Activated CD4-positive, alpha-beta T cell treated with anti-CD3 and anti-CD28 coated beads, Interleukin-2, amount 50 U/mL, for 48 hours (primary cell): ENCODE measurements at regions not wholly inside any gene's neighbourhood (a gene's known extent, or its start where the extent isn't known, plus 50 kb on each side); places are given as distances from the start of the nearest gene placed in this dataset.

ENCODE experiments used
- DNase-seq, 2 experiments: peaks; one replicate each; pipeline ENCODE4 v3.0.0-alpha.2; 2020

- no peak for DNase-seq
These were observed 955.9 kb upstream of the EYS start for GRCh38 chr6:66662721-66663507.

DNA sequence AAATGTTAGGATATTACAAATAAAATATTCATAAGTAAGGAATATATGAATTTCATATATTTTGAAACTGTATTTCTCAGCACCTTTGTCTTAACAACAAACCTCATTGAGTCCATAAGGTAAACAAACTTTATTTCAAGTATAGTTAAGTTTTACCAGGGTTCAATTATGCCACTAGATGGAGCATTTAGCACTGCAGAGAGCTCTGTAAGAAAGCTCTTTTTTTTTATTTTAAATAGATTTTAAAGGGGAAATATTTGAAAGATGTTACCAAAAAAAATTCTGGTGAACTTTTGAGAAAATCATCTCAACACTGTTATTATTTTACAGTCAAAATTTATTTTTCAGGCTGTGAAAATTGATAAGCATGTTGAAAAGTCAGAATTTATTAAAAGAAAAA is 955.2 kb upstream of the EYS start:
- DNase-seq: no peak

GRCh38 chr6:66655420-66655819 is 948.4 kb upstream of the EYS start:
- DNase-seq: no peak

- no peak for DNase-seq
These were observed 931.5 kb upstream of the EYS start for GRCh38 chr6:66638518-66638917.

- no peak for DNase-seq
These were observed 931.1 kb upstream of the EYS start for GRCh38 chr6:66638099-66638498.

DNA sequence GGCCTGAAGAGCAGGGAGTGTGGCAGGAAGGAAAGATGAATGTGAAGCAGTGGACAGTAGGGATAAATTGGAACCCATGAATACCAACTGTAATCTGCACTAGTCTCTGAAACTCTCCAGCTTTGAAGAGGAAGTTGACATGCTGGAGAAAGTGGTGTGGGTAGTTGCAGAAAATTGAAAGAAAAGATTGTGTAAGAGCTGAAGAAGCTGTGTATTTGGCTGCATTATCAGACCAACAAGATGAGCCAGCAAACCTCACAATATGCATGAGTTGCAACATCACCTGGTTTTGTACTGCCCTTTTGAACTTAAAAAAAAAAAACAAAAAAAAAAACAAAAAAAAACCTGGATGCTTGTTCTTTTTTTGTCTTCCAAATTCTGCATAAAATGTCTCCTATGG is 921.9 kb upstream of the EYS start:
- DNase-seq: no peak

GRCh38 chr6:66623050-66623449 is 916.0 kb upstream of the EYS start:
- DNase-seq: no peak

GRCh38 chr6:66605971-66606370 is 898.9 kb upstream of the EYS start:
- DNase-seq: no peak

GRCh38 chr6:66605011-66605410 is 898.0 kb upstream of the EYS start:
- DNase-seq: no peak

DNA sequence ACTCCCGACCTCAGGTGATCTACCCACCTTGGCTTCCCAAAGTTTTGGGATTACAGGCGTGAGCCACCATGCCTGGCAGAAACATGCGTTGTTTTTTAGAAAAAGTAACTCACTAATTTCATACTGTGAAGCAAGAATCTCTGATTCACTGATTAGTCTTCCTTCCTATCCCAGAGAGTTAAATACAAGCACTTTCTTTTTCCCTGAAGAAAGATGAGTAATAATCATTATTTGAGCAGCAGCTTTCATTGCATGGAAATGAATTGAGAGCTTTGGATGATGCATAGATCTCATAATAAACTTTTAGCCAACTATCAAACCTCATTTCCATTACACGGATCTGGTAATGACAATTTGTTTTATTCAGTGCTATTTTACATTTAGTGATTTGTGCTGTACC is 892.5 kb upstream of the EYS start:
- DNase-seq: no peak

- DNase-seq: no peak
These were observed 871.3 kb upstream of the EYS start for GRCh38 chr6:66578362-66578761.

DNA sequence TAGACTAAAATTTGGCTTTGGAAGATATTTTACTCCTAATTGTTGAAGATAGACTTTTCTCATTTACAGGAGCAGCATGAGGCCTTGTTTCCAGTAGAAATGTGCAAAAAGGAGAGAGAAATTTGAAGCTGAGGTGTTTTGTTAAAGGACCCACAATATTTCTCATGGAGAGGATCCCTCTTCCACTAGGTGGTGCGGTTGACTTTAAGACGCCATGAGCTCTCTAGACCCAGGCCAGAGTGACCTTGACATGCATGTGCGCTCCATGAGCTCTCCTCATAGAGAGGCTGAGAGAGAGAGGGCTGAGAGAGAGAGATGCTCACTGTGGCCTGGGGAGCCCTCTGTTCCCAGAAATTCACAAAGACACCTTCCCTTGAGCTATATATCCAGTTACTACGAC is 861.2 kb upstream of the EYS start:
- no peak for DNase-seq

GRCh38 chr6:66561479-66561878 is 854.5 kb upstream of the EYS start:
- DNase-seq: no peak

GRCh38 chr6:66558189-66558588 is 851.2 kb upstream of the EYS start:
- no peak for DNase-seq

DNA sequence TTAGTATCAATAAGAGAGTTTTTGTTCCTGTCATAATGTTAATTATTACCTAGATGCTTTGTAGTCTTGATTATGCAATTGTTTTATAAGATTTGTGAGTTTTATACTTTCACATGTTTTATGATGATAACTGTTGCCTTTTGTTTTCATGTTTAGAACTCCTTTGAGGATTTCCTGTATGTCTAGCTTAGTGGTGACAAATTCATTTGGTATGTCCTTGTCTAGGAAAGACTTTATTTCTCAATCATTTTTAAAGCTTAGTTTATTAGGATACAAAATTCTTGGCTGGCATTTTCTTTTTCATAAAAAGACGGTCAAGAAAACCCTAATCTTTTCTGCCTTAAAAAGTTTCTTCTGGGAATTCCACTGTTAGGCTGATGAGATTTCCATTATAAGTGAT is 849.9 kb upstream of the EYS start:
- DNase-seq: no peak

- no peak for DNase-seq
These were observed 848.1 kb upstream of the EYS start for GRCh38 chr6:66555082-66555481.

GRCh38 chr6:66553441-66553840 is 846.4 kb upstream of the EYS start:
- DNase-seq: no peak

- no peak for DNase-seq
These were observed 831.6 kb upstream of the EYS start for GRCh38 chr6:66538551-66539135.

- no peak for DNase-seq
These were observed 826.9 kb upstream of the EYS start for GRCh38 chr6:66533921-66534404.

- no peak for DNase-seq
These were observed 819.0 kb upstream of the EYS start for GRCh38 chr6:66526061-66526460.

DNA sequence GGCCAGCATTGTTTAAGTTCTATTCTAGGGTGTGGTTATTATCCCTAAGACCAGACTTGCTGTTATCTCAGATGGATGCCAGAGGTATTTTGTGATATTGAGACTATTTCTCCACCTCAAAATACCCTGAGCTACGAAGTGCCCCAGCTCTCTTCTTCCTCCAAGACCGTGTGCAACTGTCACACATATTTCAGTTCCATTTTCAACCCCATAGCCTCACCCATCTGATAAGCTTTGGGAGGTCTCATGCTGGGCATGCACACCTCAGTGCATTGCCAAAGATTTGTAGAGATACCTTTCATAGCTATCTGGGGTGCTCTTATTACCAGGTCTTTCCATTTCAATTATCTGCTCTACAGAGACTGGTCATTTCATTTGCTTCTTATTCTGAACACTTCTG is 815.8 kb upstream of the EYS start:
- DNase-seq: no peak

- DNase-seq: no peak
These were observed 809.4 kb upstream of the EYS start for GRCh38 chr6:66516377-66516776.

- DNase-seq: no peak
These were observed 801.4 kb upstream of the EYS start for GRCh38 chr6:66508433-66508832.

DNA sequence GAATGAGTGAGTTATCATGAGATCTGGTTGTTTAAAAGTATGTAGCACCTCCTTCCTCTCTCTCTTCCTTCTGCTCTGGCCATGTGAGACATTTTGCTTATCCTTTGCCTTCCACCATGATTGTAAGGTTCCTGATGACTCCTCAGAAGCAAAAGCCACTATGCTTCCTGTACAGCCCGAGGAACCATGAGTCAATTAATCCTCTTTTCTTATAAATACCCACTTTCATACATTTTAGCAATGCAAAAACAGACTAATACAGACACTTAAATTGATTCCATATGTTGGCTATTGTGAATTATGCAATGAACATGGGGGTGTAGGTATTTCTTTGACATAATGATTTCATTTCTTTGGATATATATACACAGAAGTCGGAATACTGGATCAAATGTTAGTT is 792.8 kb upstream of the EYS start:
- no peak for DNase-seq

DNA sequence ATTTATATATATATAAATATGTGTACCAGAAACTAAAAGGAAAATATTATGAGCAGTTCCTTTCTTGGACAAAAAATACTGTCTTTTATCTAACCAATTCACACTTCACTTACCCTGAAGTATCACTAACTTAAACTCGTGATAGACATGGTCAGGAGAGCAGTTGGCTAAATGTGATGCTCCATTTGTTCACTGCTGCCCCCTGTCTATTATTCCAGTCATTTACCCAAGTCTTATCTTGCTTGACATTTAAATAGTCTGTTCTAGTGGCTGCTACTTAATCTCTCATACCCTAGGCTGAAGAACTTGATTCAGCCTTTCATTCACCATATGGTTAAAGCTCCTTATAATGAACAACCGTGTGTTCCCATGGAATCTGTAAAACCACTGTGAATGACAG is 789.6 kb upstream of the EYS start:
- no peak for DNase-seq
